GM19239 (cell line): ENCODE measurements at regions not wholly inside any gene's neighbourhood (a gene's known extent, or its start where the extent isn't known, plus 50 kb on each side); places are given as distances from the start of the nearest gene placed in this dataset.

Experiments
- DNase-seq: peaks from one replicate; pipeline ENCODE4 v3.0.0; 2011; ENCODE audit warnings: low spot score; ENCODE audit not compliant: insufficient read length
- FAIRE-seq: peaks from 2 replicates; lab custom pipeline; 2011; peaks lifted over from hg19 to GRCh38; lab: Jason Lieb, UNC

DNA sequence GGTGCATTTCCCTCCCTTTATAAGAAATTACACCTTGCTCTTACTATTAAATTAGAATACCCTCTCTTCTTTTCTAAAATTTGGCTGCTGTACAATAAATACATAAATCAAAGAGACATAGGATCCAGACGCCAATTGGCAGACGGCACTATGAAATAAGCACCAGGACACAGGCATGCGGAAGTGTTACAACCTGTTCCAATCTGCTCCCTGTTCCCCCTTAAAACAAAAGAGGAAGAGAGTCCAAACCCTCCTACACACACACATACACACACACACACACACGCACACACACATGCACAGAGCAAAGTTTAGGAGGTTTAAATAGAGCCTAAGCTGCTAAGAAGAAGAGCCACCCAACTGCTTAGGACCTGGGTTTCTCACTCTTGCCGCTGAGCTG is 75.6 kb upstream of the ZNF507 start:
- FAIRE-seq (no peak), DNase-seq (no peak)

DNA sequence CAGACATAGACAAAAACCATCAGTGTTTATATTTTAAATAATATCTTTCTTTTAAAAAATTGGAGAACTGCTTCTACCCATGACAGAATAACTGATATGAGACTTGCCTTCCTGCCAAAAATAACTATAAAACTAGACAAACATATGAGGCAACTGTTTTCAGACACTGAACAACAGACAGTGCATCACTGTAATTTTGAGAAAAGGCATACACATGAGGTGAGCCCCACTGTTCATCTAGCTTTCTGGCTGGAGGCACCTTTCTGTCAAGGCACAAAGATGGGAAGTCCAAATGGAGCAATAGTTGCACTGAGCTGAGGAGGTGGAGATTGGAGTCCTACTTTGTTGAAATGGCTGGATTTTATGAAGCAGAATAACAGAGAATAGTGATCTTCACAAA is 71.9 kb upstream of the ZNF507 start:
- FAIRE-seq, result no peak

DNA sequence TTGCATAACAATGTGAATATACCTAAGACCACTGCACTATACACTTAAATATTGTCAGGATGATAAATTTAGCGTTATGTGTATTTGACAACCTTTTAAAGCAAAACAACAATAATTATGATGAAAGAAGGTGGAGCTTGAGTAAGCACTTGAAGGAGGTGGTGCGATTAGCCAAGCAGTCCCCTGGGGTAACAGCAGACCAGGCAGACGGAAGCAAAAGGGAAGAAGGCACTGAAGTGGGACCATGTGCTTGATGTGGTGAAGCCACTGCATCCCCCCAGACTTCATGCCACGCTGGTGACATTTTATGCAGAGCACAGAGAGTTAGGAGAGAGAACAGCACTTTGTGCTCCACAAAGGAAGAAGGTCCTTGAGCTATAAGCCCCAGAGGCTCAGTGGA is 58.3 kb upstream of the ZNF507 start:
- FAIRE-seq (no peak), DNase-seq (no peak)

More for the DNA sequence above, 71.9 kb upstream of the ZNF507 start:
- DNase-seq, result no peak

DNA sequence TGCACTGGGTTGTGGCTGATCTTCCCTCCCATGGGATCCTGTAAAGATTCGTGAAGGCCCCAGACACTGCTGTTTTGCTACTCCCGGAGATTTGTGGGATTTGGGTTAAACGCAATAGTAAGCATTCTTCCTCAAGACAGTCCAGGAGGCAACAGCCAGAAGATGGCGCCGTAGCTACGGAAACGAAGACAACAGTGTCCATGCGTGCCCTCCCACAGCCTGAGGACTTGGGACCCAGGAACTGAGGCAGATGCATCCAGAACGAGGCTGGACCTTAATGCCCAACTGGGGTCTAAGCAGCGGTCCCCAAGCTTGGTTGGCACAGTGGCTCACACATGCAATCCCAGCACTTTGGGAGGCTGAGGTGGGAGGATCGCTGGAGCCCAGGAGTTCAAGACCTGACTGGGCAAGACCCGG is 57.6 kb upstream of the ZNF507 start:
- FAIRE-seq, result no peak
- no peak for DNase-seq

DNA sequence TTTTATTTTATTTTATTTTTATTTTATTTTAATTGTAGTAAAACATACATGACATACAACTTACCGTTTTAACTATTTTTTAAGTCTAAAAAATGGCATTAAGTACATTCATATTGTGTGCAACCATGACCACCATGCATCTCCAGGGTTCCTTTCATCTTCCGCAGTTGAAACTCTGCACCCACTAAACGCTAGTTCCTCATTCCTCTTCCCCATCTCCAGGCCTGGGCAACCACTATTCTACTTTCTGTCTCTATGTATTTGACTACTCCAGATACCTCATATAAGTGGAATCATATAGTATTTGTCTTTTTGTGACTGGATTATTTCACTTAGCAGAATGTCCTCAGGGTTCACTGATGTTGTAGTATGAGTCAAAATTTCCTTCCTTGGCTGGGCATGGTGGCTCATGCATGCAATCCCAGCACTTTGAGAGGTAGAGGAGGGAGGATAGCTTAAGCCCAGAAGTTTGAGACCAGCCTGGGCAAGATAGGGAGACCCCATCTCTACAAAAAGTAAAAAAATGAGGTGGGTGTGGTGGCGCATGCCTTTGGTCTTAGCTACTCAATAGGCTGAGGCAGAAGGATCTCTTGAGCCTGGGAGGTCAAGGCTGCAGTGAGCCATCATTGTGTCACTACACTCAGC is 55.7 kb upstream of the ZNF507 start:
- DNase-seq (no peak), FAIRE-seq (no peak)

DNA sequence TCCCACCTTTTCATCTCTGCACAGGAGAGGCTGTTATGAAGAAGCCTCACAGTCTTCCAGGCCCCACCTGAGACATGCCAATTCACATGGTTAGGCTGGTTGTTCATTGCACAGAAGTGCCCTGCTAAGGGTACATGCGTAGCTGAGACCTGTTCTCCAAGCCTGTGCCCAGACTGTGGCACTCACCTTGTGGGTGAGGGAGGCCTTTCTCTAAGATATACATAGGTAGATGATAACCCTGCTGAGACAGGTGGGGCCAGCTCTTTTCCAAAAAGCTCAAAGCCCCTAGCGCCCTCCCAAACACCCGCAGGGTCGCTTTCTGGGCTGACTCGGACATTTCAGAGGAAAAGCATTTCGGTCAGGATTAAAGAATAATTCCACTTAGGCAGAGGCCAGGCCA is 53.5 kb upstream of the ZNF507 start:
- no peak for FAIRE-seq

DNA sequence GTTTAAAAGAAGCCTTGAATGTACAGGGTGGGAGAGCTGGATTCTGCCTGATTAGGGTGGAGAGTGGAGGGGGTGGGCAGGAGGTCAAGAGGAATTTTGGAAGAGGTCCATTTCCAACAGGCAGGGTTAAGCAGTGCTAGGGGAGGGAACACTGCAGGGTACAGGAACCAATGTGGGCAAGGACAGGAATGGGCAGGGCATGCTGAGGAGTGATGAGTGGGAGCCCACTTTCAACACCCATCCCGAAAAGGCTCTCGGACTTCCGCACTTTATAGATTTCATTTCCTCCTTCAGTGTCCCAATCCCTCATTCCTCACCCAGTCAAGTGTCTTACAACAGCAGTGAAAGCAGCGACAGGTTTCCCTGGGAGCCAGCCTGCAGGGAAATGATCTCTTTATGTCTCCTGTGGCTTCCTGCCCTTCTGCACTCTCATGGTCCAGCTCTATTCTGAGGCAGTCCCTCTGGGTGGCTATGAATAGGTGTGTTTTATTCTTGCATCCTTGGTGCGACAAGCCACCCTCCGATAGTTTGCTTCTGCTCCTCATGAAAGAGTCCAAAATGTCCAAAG is 50.5 kb upstream of the ZNF507 start:
- FAIRE-seq (no peak), DNase-seq (no peak)

More for the DNA sequence above, 53.5 kb upstream of the ZNF507 start:
- DNase-seq, result no peak
